GM13976 (cell line): ENCODE measurements at regions not wholly inside any gene's neighbourhood (a gene's known extent, or its start where the extent isn't known, plus 50 kb on each side); places are given as distances from the start of the nearest gene placed in this dataset.
"Not testable (repeated sequence)": the region's sequence is repeated elsewhere in the genome, so short reads cannot be mapped to it uniquely, and the experiment has no call there.

Experiments used
- DNase-seq: peaks from one replicate; pipeline ENCODE4 v3.0.0; 2012; ENCODE audit warnings: low spot score
- in situ Hi-C: fragments of 300-500 bp; cut with MboI; formaldehyde crosslinking; loops from one replicate; pipeline ENCODE4 v1.12.0; 2022; ENCODE audit warnings: low sequenced_read_pairs, mixed read lengths, inconsistent platforms; ENCODE audit not compliant: unreplicated experiment
- TF ChIP-seq, protein P1 (sequence below): IDR thresholded peaks from 2 replicates; pipeline ENCODE4 v1.5.1; 2012; ENCODE audit warnings: borderline replicate concordance, mild to moderate bottlenecking; ENCODE audit not compliant: insufficient read depth; ENCODE audit errors: extremely low read depth, missing control alignments, control extremely low read depth

DNA sequence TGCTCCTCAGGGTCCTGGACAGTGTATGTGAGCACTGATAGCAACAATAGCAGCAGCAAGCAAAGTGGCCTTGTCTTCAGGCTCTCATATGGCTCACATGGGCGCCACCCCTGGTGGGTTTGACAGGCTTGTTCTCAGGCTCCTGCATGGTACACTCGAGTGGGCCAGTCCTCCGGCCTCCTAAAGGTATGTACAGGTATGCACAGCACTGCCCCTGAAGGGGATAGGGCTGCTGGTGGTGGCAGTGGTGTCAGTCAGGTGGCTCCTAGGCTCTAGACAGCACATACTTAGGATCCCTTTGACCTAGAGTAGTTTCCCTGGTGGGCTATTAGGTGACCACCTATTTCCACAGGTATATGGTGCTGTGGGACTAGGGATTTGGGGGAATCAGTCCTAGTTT lies 79.8 kb downstream of the LGALS9B start:
- in situ Hi-C loops, result not testable (repeated sequence)

DNA sequence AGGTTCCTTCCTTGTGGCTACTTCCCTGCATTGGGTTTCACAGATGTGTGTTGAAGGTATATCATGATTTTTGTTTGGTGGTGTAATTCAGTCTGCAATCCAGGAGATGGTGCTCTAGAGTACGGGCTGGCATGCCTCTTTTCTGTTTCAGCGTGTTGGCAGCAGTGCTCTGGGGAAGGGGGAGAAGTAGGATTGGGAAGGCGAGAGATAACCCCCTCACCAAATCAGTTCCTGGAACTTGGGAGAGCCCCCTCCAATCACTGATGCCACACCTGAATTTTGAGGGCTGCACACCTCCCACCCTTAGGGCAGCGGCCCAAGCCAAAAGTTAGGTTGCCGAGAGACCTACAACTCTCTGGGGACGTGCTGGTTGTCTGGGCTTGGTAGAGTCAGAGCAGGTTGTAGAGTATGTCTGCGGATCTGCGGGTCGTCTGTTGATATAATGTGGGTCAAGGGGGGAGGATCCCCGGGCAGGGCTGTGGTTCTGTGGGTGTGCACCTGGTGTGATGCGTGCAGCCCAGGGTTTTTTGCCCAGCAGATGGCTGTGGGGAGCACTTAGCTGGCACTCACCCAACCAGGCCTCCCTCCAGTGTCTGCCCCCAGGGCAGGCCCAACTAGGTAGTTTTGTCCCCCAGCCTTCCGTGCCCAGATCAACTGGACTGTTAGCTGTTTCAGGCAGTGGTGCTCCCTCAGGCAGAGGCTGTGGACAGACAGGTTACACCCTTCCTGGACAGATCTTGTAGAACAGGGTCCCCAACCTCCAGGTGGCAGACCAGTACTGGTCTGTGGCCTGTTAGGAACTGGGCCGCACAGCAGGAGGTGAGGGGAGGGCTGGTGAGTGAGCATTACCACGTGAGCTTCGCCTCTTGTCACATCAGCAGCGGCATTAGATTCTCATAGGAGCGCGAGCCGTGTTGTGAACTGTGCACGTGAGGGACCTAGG lies 85.7 kb downstream of the LGALS9B start:
- DNase-seq, result peak; percentile 22
- in situ Hi-C loops, result not testable (repeated sequence)
- TF ChIP-seq, protein P1, sequence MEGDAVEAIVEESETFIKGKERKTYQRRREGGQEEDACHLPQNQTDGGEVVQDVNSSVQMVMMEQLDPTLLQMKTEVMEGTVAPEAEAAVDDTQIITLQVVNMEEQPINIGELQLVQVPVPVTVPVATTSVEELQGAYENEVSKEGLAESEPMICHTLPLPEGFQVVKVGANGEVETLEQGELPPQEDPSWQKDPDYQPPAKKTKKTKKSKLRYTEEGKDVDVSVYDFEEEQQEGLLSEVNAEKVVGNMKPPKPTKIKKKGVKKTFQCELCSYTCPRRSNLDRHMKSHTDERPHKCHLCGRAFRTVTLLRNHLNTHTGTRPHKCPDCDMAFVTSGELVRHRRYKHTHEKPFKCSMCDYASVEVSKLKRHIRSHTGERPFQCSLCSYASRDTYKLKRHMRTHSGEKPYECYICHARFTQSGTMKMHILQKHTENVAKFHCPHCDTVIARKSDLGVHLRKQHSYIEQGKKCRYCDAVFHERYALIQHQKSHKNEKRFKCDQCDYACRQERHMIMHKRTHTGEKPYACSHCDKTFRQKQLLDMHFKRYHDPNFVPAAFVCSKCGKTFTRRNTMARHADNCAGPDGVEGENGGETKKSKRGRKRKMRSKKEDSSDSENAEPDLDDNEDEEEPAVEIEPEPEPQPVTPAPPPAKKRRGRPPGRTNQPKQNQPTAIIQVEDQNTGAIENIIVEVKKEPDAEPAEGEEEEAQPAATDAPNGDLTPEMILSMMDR, result peak; percentile 29

More for the DNA sequence above, 79.8 kb downstream of the LGALS9B start:
- not testable (repeated sequence) for DNase-seq

DNA sequence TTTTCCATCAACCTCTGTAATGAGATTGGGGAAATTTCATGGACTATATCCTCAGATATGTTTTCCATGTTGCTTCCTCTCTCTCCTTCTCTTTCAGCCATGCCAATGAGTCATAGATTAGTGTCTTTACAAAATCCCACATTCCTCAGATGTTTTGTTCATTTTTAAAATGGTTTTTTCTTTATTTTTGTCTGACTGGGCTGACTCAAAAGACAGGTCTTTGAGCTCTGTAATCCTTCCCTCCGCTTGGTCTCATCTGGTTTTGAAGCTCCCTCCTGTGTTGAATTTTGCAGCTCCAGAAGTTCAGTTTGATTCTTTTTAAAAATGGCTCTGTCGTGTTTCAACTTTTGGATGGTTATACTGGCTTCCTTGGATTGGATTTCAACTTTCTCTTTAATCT lies 86.7 kb downstream of the LGALS9B start:
- in situ Hi-C loops, DNase-seq: not testable (repeated sequence)

DNA sequence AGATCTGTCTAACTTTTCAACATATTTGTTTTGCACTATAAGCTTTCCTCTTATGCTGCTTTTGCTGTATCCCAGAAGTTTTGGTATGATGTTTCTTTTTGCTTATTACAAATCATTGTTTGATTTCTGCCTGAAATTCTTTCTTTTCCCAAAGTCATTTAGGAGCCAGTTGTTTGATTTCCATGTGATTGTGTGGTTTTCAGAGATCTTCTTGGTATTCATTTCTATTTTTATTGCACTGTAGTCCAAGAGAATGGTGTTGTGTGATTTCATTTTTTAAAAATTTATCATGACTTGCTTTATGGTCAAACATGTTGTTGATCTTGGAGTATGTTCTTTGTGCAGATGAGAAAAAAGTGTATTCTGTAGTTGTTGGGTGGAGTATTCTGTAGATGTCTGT lies 88.1 kb downstream of the LGALS9B start:
- DNase-seq, in situ Hi-C loops: not testable (repeated sequence)

DNA sequence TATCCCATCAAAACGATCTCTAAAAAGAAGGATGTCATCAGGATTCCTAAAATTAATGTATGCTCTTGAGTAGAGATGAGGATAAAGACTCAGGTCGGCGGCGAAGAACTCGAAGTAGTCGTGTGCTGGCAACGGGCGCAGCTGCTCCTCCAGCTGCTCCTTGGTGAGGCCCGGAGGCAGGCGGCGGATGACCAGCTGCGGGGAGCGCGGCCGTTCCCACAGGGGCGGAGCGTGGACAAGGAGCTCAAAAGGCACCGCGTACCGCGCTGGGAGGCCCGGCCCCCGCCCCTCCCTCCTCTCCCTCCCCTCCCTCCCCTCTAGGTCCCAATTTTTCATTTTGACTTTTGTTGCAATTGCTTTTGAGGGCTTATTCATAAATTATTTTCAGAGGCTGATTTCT lies 90.7 kb downstream of the LGALS9B start:
- in situ Hi-C loops, DNase-seq: not testable (repeated sequence)

DNA sequence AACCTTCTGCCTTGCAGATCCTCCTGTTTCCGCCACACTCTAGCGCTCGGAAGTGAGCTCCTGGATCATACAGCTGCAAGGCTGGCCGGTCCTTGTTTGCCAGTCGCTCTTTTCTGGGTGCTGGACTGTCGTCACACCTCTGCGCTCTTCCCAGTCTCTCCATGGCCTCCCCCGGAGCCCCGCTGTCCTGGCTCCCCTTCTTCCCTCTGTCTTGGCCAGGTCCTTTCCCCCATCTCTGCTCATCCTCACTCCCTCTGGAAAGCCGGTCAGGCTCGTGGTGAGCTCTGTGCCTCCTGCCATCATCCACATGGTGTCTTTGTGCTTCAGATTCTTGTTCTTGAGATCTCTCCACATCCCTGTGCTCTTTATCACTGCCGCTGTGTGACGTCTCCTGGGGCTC lies 91.6 kb downstream of the LGALS9B start:
- DNase-seq, in situ Hi-C loops: not testable (repeated sequence)
